Neural progenitor cell (in vitro differentiated cells): ENCODE measurements at regions not wholly inside any gene's neighbourhood (a gene's known extent, or its start where the extent isn't known, plus 50 kb on each side); places are given as distances from the start of the nearest gene placed in this dataset.

Source experiments
- CTCF ChIP-seq: fragments of 200-600 bp; sonication (generic); IDR thresholded peaks from 2 replicates; pipeline ENCODE4 v1.5.1; 2017; ENCODE audit warnings: antibody characterized with exemption, mild to moderate bottlenecking
- EZH2 ChIP-seq: fragments of 200-600 bp; sonication (generic); IDR thresholded peaks from 2 replicates; pipeline ENCODE4 v1.6.1; 2017; ENCODE audit warnings: antibody characterized with exemption, mild to moderate bottlenecking, moderate library complexity

GRCh38 chr17:79205688-79206205 lies 131.1 kb downstream of the ENGASE start:
- TF ChIP-seq EZH2 = no peak
- TF ChIP-seq CTCF = no peak
